Activated T-cell treated with anti-CD3 and anti-CD28 coated beads, Interleukin-2, amount 50 U/mL, for 4 hours (primary cell): ENCODE measurements at regions not wholly inside any gene's neighbourhood (a gene's known extent, or its start where the extent isn't known, plus 50 kb on each side); places are given as distances from the start of the nearest gene placed in this dataset.

ENCODE experiments used
- ATAC-seq, 2 donors: fragments of 200-7000 bp; cut with Tn5 transposase; one replicate each; pipeline ENCODE4 v1.10.0; 2021
- DNase-seq: peaks from one replicate; pipeline ENCODE4 v3.0.0-alpha.2; 2020
- H3K27me3 Mint-ChIP-seq: one replicate; pipeline ENCODE4 v1.8.0; 2021; ENCODE audit warnings: low read depth, mixed read lengths
- H3K36me3 Mint-ChIP-seq: one replicate; pipeline ENCODE4 v1.8.0; 2022; ENCODE audit warnings: mixed read lengths; ENCODE audit not compliant: insufficient read depth
- H3K4me1 Mint-ChIP-seq: one replicate; pipeline ENCODE4 v1.8.0; 2021; ENCODE audit warnings: low read depth, mixed read lengths
- H3K4me3 Mint-ChIP-seq: one replicate; pipeline ENCODE4 v1.8.0; 2021; ENCODE audit warnings: mild to moderate bottlenecking, moderate library complexity, mixed read lengths
- H3K9me3 Mint-ChIP-seq: one replicate; pipeline ENCODE4 v1.8.0; 2021; ENCODE audit warnings: mixed read lengths

DNA sequence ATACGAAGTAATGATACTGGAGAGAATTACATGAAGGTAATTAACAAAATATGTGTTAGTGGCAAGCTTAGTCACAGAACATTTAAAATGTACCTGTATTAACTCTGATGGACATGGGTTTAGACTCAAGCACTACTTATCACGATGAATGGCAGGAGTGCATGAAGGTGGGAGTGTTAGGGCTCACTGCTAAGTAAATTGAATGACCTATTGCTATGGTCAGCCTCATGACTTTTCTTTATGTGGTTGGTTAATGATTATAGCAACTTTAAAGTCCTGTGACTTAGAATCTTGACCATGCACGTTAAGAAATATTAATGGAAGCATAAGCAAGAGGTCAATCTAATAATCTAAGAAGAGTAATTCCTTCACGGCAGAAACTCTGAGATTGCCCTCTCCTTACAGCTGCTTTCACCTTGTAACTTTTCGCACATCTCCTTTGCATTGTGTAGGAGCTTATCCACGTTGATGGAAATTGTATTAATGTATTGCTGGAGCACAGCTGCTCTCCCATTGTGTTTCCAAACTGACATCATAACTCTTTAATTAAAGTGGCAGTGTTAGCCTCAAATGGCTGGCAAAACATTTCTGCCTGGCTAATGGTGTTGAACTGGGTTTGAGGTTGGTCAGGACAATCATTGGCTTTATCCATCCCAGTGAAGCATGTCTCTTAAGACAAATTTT is 114.5 kb downstream of the RXFP2 start:
- Mint-ChIP-seq H3K4me3 (no peak overlapping the region), H3K36me3 (no peaks in the 10 kb centered on the region), H3K4me1 (no peaks in the 10 kb centered on the region), H3K27me3 (no peaks in the 10 kb centered on the region), H3K9me3 (no peaks in the 10 kb centered on the region)
- ATAC-seq (no peak), DNase-seq (no peak)

DNA sequence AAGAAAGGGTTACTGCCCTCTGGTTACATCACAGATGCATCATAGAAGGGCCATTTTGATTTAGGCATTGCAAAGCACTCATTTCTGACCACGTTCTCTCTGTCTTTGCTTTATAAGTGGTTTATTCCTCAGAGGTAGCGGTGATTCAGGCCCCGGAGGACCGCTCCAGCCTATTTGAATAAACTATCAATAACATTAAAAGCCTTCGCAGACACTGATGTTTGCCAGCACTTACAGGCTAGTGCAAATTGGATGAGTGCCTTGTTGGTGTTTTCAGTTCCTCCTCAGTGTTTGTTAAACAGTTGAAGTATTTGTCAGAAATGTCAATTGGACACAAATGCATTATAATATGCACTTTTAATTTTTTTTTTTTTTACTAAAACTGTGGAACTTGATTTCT is 120.2 kb downstream of the RXFP2 start:
- no peak for DNase-seq
- Mint-ChIP-seq H3K4me3 (no peak overlapping the region), H3K27me3 (peaks cover 3% of the 10 kb centered on the region), H3K4me1 (peaks cover 2% of the 10 kb centered on the region), H3K36me3 (no peaks in the 10 kb centered on the region), H3K9me3 (no peaks in the 10 kb centered on the region)
- no peak for ATAC-seq

DNA sequence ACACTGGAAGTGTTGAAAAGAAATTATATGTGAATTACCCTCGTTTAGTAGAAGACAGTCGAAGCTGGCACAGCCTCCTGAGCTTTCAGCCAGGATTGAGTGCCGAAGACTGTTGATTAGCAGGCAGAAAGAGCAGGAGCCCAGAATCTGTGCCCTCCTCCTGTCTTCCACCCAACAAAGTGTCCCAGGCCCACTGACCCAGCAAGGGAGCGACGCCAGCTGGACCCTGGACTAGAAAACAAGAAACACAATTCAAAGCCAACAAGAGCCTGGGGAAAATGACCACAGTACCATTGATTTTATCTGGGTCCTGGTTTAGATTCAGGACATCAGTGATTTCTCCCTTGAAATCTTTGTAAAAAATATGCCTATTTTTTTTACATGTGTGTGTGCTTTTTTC is 120.7 kb downstream of the RXFP2 start:
- H3K27me3 Mint-ChIP-seq = peaks cover 3% of the 10 kb centered on the region
- peaks cover 2% of the 10 kb centered on the region for H3K4me1 Mint-ChIP-seq
- ATAC-seq (no peak), DNase-seq (no peak)
- no peak overlapping the region for H3K4me3 Mint-ChIP-seq
- H3K9me3 Mint-ChIP-seq = no peaks in the 10 kb centered on the region
- H3K36me3 Mint-ChIP-seq = no peaks in the 10 kb centered on the region

DNA sequence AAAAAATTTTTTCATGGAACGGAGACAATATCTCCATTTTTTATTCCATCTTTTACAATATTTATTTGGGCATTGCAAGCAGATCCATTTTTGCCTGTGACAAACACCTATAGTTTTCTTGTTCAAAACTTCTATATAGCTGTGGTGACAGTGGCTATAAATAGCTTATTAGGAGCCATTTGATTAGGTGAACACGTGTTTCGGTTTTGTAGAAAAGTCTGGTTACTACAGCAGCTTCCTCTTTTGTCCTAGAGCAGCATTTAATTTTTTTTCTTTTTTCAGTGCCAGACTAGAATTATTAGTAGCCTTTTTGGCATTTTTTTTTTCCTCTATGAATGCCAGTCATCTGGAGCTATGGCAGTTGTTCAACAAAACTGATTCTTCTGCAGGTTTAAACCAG is 123.5 kb downstream of the RXFP2 start:
- Mint-ChIP-seq H3K27me3 (peaks cover 3% of the 10 kb centered on the region), H3K4me3 (no peak overlapping the region), H3K36me3 (no peaks in the 10 kb centered on the region), H3K9me3 (no peaks in the 10 kb centered on the region), H3K4me1 (peaks cover 5% of the 10 kb centered on the region)
- DNase-seq (no peak), ATAC-seq (no peak)

DNA sequence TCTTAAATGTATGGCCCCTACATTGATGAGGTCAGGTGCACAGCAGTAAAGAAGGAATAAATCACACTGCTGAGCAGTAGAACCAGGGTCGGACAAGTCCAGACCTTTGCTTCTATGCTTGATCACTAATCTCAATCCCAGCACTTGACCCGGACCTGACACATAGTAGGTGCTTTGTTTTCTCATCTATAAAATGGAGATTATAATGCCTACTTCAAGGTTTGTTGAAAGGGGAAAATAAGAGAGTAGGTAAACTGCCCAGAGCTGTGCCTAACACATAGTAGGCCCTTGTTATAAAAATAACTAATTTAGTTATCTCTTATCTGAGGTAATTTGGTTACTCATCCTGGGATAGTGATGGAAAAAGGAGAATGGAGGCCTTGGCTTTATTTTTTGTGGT is 125.0 kb downstream of the RXFP2 start:
- no peak overlapping the region for H3K4me3 Mint-ChIP-seq
- no peak for ATAC-seq
- no peaks in the 10 kb centered on the region for H3K36me3 Mint-ChIP-seq
- no peak for DNase-seq
- H3K9me3 Mint-ChIP-seq = no peaks in the 10 kb centered on the region
- peaks cover 5% of the 10 kb centered on the region for H3K4me1 Mint-ChIP-seq
- peaks cover 3% of the 10 kb centered on the region for H3K27me3 Mint-ChIP-seq

DNA sequence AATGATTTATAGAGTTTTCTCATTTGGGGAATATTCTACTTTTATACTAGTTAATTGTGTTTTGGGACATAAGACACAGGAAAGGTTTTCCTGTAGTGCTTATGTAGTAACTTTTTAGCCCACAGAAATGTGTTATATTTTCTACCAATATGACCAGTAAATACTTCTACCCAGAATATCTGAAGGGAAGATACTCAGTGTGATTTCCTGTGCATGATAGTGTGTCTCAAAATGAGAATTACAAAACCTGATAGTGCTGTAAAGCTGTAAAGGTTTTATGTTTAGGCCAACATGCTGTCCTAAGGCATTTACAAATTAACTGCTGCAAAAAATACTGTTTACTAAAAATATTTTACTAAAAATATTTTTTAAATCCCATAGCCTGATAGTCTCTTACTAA is 126.8 kb downstream of the RXFP2 start:
- no peak for ATAC-seq
- Mint-ChIP-seq H3K4me1 (peaks cover 5% of the 10 kb centered on the region), H3K36me3 (no peaks in the 10 kb centered on the region), H3K9me3 (no peaks in the 10 kb centered on the region), H3K4me3 (no peak overlapping the region), H3K27me3 (peaks cover 3% of the 10 kb centered on the region)
- no peak for DNase-seq

DNA sequence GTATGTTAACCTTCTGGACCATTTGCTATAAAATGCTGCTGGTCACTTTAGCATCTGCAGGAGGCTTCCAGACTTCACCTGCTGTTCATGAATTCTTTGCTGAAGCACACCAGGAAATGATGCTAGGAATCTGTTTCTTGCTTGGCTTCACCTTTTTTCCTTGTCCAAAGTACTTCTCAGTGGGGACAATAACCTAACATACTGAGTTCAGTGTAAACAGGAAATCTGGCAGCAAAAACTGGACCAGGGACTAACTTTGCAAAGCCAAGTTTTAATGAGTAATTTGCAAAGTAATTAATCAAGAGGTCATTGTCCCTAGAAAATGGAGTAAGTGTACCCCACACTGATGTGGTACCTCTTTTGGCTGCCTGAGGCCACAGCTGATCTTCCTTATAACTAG is 128.4 kb downstream of the RXFP2 start:
- peaks cover 3% of the 10 kb centered on the region for H3K4me1 Mint-ChIP-seq
- H3K27me3 Mint-ChIP-seq = peaks cover 3% of the 10 kb centered on the region
- no peaks in the 10 kb centered on the region for H3K9me3 Mint-ChIP-seq
- no peaks in the 10 kb centered on the region for H3K36me3 Mint-ChIP-seq
- no peak for DNase-seq
- ATAC-seq = no peak
- no peak overlapping the region for H3K4me3 Mint-ChIP-seq

DNA sequence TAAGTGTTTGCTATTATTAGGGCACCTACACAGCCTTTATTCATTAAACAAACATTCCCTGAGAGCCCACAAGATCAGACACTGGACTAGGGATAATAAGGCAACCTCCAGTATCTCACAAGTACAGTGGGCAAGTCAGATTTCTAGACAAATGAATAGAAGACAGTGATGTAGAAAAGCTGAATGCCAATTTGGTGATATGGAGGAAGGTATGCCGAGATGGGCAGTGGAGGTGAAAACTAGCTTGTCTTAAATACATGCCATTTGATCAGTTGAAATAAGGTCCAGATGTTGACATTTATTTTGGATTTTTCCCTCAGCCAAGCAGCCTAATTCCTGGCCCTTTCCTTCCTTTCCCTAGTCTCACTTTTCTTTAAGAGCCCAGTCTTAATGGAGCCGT is 130.3 kb downstream of the RXFP2 start:
- no peak overlapping the region for H3K4me3 Mint-ChIP-seq
- ATAC-seq = no peak
- DNase-seq = no peak
- no peaks in the 10 kb centered on the region for H3K27me3 Mint-ChIP-seq
- no peaks in the 10 kb centered on the region for H3K36me3 Mint-ChIP-seq
- no peaks in the 10 kb centered on the region for H3K9me3 Mint-ChIP-seq
- H3K4me1 Mint-ChIP-seq = peaks cover 3% of the 10 kb centered on the region

DNA sequence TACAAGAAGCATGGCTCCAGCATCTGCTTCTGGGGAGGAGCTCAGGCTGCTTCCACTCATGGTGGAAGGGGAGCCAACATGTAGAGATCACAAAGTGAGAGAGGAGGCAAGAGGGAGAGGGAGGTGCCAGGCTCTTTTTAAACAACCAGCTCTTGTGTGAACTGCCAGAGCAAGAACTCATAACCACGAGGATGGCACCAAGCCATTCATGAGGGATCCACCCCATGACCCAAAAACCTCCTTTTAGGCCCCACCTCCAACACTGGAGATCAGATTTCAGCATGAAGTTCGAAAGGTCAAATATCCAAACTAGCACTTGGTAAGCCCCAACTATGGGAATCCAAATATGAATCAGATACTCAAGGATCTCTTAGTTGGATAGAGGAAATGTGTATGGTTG is 131.2 kb downstream of the RXFP2 start:
- H3K4me1 Mint-ChIP-seq = no peaks in the 10 kb centered on the region
- no peak overlapping the region for H3K4me3 Mint-ChIP-seq
- no peak for ATAC-seq
- H3K27me3 Mint-ChIP-seq = no peaks in the 10 kb centered on the region
- DNase-seq = no peak
- H3K9me3 Mint-ChIP-seq = no peaks in the 10 kb centered on the region
- no peaks in the 10 kb centered on the region for H3K36me3 Mint-ChIP-seq

DNA sequence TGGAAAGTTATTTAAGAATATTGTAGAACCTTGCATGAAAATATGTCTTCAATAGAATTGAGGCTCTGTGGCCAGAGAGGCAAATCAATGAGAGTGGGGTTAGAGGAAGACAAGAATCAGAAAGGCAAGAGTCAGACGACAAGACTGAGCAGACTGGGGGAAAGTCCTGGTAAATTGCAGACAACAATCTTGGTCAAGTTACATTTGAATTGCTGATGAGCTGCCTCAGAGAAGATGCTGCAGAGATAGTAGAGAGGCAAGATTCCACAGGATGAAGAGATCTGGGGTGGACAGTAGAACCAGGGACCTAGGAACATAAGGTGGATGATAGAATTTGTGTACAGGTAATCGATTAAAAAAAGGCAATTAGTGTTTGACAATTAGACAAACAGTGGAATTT is 133.8 kb downstream of the RXFP2 start:
- DNase-seq = no peak
- Mint-ChIP-seq H3K9me3 (no peaks in the 10 kb centered on the region), H3K27me3 (no peaks in the 10 kb centered on the region), H3K36me3 (no peaks in the 10 kb centered on the region), H3K4me1 (peaks cover 3% of the 10 kb centered on the region), H3K4me3 (no peak overlapping the region)
- no peak for ATAC-seq

DNA sequence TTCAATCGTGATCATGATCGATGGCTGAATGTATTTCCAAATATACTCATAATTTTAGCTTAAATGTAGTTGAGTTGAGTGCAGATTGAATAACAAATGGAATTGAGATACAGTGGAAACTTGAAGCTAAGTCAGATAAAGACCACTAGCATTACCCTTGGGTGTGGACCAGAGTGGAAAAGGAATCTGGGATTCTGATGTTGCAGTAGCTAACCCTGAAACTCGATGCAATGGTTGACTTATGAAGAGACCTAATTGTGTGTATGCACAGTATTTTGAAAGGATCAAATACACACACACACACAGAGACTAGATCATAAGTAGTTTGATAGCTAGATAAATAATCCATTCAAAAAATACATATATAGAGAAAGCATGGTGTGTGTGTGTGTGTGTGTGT is 135.8 kb downstream of the RXFP2 start:
- Mint-ChIP-seq H3K9me3 (no peaks in the 10 kb centered on the region), H3K36me3 (no peaks in the 10 kb centered on the region), H3K27me3 (no peaks in the 10 kb centered on the region), H3K4me3 (no peak overlapping the region), H3K4me1 (peaks cover 3% of the 10 kb centered on the region)
- ATAC-seq (no peak), DNase-seq (no peak)

DNA sequence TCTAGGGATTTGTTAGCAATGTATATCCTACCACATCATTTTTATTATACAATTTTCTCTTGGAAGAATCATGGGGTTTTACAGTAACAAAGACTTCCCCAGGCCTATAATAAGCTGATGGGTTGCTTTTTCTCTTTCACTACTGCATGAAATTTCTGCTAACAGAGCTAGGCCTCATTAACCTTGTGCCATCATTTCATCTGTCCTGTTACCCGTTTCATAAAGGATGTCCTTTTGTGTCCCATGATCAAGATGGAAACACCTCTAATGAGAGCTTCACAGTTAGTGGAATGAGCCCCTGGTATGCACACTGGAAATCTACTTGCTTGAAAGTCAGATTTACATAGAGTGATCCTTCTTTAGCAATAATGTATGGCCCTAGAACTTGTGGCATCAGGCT is 138.7 kb downstream of the RXFP2 start:
- Mint-ChIP-seq H3K4me1 (peaks cover 7% of the 10 kb centered on the region), H3K27me3 (no peaks in the 10 kb centered on the region), H3K4me3 (no peak overlapping the region), H3K9me3 (no peaks in the 10 kb centered on the region), H3K36me3 (no peaks in the 10 kb centered on the region)
- no peak for DNase-seq
- ATAC-seq = no peak

DNA sequence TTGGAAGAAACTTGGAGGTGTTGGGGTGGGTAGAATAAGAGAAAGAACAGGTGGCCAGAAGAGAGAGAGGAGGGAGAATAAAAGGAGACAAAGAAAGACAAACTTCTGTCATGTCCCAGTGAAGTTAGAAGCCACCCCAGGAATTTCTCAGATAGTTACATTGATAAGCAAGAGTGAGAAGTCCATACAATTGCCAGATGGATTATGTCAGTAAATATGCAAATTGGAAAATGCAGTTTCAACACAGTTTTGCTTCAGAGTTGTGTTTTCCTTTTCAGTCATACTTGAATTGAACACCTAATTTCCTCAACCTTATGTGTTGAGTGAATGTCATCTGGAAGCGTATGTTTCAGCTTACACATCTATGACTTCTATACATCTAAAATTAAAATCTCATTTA is 139.2 kb downstream of the RXFP2 start:
- no peak for ATAC-seq
- Mint-ChIP-seq H3K4me1 (peaks cover 7% of the 10 kb centered on the region), H3K27me3 (no peaks in the 10 kb centered on the region), H3K9me3 (no peaks in the 10 kb centered on the region), H3K36me3 (no peaks in the 10 kb centered on the region), H3K4me3 (no peak overlapping the region)
- DNase-seq = no peak

DNA sequence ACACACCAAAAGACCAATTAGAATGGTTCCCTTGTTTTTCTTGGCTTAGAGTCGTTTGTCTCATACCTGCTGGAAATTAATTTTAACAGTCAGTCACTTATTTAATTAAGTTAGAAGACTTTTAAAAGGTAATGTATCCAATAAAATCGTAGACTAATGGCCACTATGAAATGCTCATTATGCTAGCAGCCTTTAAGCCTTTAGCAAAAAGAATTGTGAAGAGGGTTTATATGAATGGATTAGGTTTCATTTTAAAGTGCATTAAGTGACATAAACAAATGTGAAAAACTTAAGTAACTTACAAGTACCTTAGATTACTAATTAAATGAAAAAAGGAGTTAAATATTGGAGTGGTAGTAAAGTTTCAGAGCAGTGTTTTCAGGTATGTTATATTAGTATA is 139.6 kb downstream of the RXFP2 start:
- ATAC-seq (no peak), DNase-seq (no peak)
- Mint-ChIP-seq H3K27me3 (no peaks in the 10 kb centered on the region), H3K4me3 (no peak overlapping the region), H3K4me1 (peaks cover 7% of the 10 kb centered on the region), H3K36me3 (no peaks in the 10 kb centered on the region), H3K9me3 (no peaks in the 10 kb centered on the region)

DNA sequence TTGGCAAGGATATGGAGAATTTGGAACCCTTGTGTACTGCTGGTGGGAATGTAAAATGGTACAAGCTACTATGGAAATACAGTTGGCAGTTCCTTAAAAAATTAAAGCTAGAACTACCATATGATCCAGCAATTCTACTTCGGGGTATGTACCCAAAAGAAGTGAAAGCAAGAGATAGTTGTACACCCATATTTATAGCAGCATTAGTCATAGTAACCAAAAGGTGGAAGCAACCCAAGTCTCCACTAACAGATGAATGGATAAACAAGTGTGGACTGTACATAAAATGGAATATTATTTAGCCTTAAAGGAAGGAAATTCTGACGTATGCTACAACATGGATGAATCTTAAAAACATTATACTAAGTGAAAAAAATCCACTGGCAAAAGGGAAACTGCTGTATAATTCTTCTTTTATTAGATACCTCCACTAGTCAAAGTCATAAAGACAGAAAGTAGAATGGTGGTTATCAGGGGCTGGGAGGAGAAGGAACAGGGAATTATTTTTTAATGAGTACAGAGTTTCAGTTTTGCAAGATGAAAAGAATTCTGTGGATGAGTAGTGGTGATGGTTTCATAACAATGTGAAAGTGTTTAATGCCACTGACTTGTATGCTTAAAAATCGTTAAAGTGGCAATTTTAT is 141.6 kb downstream of the RXFP2 start:
- Mint-ChIP-seq H3K27me3 (no peaks in the 10 kb centered on the region), H3K4me1 (peaks cover 7% of the 10 kb centered on the region), H3K36me3 (no peaks in the 10 kb centered on the region), H3K4me3 (no peak overlapping the region), H3K9me3 (no peaks in the 10 kb centered on the region)
- DNase-seq = no peak
- ATAC-seq = peak in 1 of 2 donors; percentile 28
